CD4-positive, CD25-positive, alpha-beta regulatory T cell (primary cell): ENCODE measurements at regions not wholly inside any gene's neighbourhood (a gene's known extent, or its start where the extent isn't known, plus 50 kb on each side); places are given as distances from the start of the nearest gene placed in this dataset.
"Not testable (repeated sequence)": the region's sequence is repeated elsewhere in the genome, so short reads cannot be mapped to it uniquely, and the experiment has no call there.

Experiments used
- ATAC-seq, 2 donors: fragments of 150-1000 bp; cut with Tn5 transposase; one replicate each; pipeline ENCODE4 v1.10.0; 2021; ENCODE audit warnings: low read depth in 2 of 2, moderate number of reproducible peaks in 2 of 2, moderate library complexity in 1 of 2
- DNase-seq, 3 donors: peaks; one replicate each; pipeline versions ENCODE4 v3.0.0 to v3.0.0-alpha.2; 2012 to 2022; ENCODE audit warnings: mixed read lengths in 1 of 3
- H3K27ac ChIP-seq: one replicate; pipeline ENCODE4 v1.7.0; 2013; ENCODE audit warnings: mild to moderate bottlenecking, low read length; ENCODE audit not compliant: insufficient read depth, poor library complexity, severe bottlenecking
- H3K27me3 ChIP-seq: one replicate; pipeline ENCODE4 v1.7.0; 2013; ENCODE audit warnings: low read length; ENCODE audit not compliant: control insufficient read depth, insufficient read depth
- H3K36me3 ChIP-seq: one replicate; pipeline ENCODE4 v1.7.0; 2013; ENCODE audit warnings: mild to moderate bottlenecking, low read length, moderate library complexity; ENCODE audit not compliant: control insufficient read depth, insufficient read depth
- H3K4me1 ChIP-seq: 2 replicates; pipeline ENCODE4 v1.7.0; 2013; ENCODE audit warnings: mild to moderate bottlenecking, low read length; ENCODE audit not compliant: insufficient read depth, control insufficient read depth, poor library complexity, severe bottlenecking
- H3K4me3 ChIP-seq: one replicate; pipeline ENCODE4 v1.7.0; 2013; ENCODE audit warnings: low read depth, mild to moderate bottlenecking, low read length, moderate library complexity
- H3K9me3 ChIP-seq, 2 experiments: 1 replicate in 1 of 2; 2 replicates in 1 of 2; pipeline ENCODE4 v1.7.0; 2013; ENCODE audit warnings: low read length in 2 of 2, mild to moderate bottlenecking in 1 of 2, moderate library complexity in 1 of 2; ENCODE audit not compliant: control insufficient read depth in 2 of 2
- H3K27ac Mint-ChIP-seq, 3 donors: one replicate each; pipeline ENCODE4 v1.8.0; 2020 to 2022; ENCODE audit warnings: mild to moderate bottlenecking in 3 of 3, mixed read lengths in 3 of 3, moderate library complexity in 2 of 3
- H3K27me3 Mint-ChIP-seq: one replicate; pipeline ENCODE4 v1.8.0; 2022; ENCODE audit warnings: mild to moderate bottlenecking, mixed read lengths
- H3K36me3 Mint-ChIP-seq: one replicate; pipeline ENCODE4 v1.8.0; 2020; ENCODE audit warnings: mixed read lengths
- H3K4me1 Mint-ChIP-seq, 4 donors: one replicate each; pipeline ENCODE4 v1.8.0; 2020 to 2022; ENCODE audit warnings: mixed read lengths in 4 of 4, mild to moderate bottlenecking in 1 of 4
- H3K4me3 Mint-ChIP-seq, 4 donors: one replicate each; pipeline ENCODE4 v1.8.0; 2020 to 2022; ENCODE audit warnings: mild to moderate bottlenecking in 4 of 4, mixed read lengths in 4 of 4, moderate library complexity in 3 of 4
- H3K9me3 Mint-ChIP-seq, 7 donors: one replicate each; pipeline ENCODE4 v1.8.0; 2020 to 2022; ENCODE audit warnings: mixed read lengths in 7 of 7, mild to moderate bottlenecking in 3 of 7, moderate library complexity in 2 of 7

- H3K36me3 Mint-ChIP-seq: not testable (repeated sequence)
- peaks cover 0 to 16% (median 4%) of the 10 kb centered on the region in 4 donors for H3K4me1 Mint-ChIP-seq
Measured at GRCh38 chr5:50607953-50608705, 58.3 kb upstream of the PARP8 start.

GRCh38 chr5:50613057-50613456, 53.4 kb upstream of the PARP8 start:
- not testable (repeated sequence) for ATAC-seq, H3K9me3 ChIP-seq, H3K27ac ChIP-seq, H3K27me3 ChIP-seq, H3K4me1 Mint-ChIP-seq, H3K36me3 ChIP-seq, DNase-seq, H3K27me3 Mint-ChIP-seq, H3K4me3 Mint-ChIP-seq, H3K4me1 ChIP-seq, H3K27ac Mint-ChIP-seq, H3K4me3 ChIP-seq, H3K36me3 Mint-ChIP-seq, H3K9me3 Mint-ChIP-seq

More at GRCh38 chr5:50607953-50608705, 58.3 kb upstream of the PARP8 start:
- H3K4me3 ChIP-seq, H3K9me3 Mint-ChIP-seq, H3K4me3 Mint-ChIP-seq, H3K27me3 Mint-ChIP-seq, H3K4me1 ChIP-seq, ATAC-seq, H3K27me3 ChIP-seq, DNase-seq, H3K36me3 ChIP-seq, H3K27ac ChIP-seq, H3K9me3 ChIP-seq: not testable (repeated sequence)
- peak overlapping the region in 1 of 3 donors; percentile 44 for H3K27ac Mint-ChIP-seq
